ENCODE measurements at regions not wholly inside any gene's neighbourhood (a gene's known extent, or its start where the extent isn't known, plus 50 kb on each side); places are given as distances from the start of the nearest gene placed in this dataset.

- TF ChIP-seq CTCF (IDR thresholded peaks at IDR 0.05) (no peak), POLR2A (IDR thresholded peaks at IDR 0.05) (no peak)
Observed at GRCh38 chr21:35838987-35839763, 221.2 kb downstream of the SETD4 start.

All from heart left ventricle (tissue), 13 donors.